Fibroblast of lung (primary cell): ENCODE measurements at regions not wholly inside any gene's neighbourhood (a gene's known extent, or its start where the extent isn't known, plus 50 kb on each side); places are given as distances from the start of the nearest gene placed in this dataset.

ENCODE experiments used
- DNase-seq, 2 donors: peaks; one replicate each; pipeline versions ENCODE4 v3.0.0 to v3.0.0-alpha.2; 2010; ENCODE audit warnings: low read depth in 2 of 2
- H2AFZ ChIP-seq: 2 replicates; pipeline ENCODE4 v1.5.1; 2012; ENCODE audit warnings: low read length, control low read depth, inconsistent platforms
- H3K27ac ChIP-seq: 2 replicates; pipeline ENCODE4 v1.5.1; 2011; ENCODE audit warnings: low read length, control low read depth; ENCODE audit not compliant: insufficient read depth
- H3K27me3 ChIP-seq: 2 replicates; pipeline ENCODE4 v1.5.1; 2011; ENCODE audit warnings: mild to moderate bottlenecking, low read length; ENCODE audit not compliant: control insufficient read depth, insufficient read depth
- H3K36me3 ChIP-seq: 2 replicates; pipeline ENCODE4 v1.5.1; 2011; ENCODE audit warnings: low read length; ENCODE audit not compliant: control insufficient read depth, insufficient read depth
- H3K4me1 ChIP-seq: 2 replicates; pipeline ENCODE4 v1.5.1; 2011; ENCODE audit warnings: low read length; ENCODE audit not compliant: control insufficient read depth, insufficient read depth; ENCODE audit errors: extremely low read depth
- H3K4me2 ChIP-seq: 2 replicates; pipeline ENCODE4 v1.5.1; 2011; ENCODE audit warnings: low read length, control low read depth; ENCODE audit not compliant: insufficient read depth; ENCODE audit errors: extremely low read depth
- H3K4me3 ChIP-seq, 4 experiments: fragments of 200-600 bp in 1 of 4; sonication (generic) in 1 of 4; replicated peaks in 1 of 4; 2 replicates each; pipeline ENCODE4 v1.5.1; 2011 to 2016; ENCODE audit warnings: low read length in 4 of 4, low read depth in 3 of 4, mild to moderate bottlenecking in 3 of 4, control low read depth in 2 of 4, inconsistent platforms in 1 of 4, mixed read lengths in 1 of 4; ENCODE audit not compliant: insufficient read depth in 1 of 4; ENCODE audit errors: control extremely low read depth in 1 of 4
- H3K79me2 ChIP-seq: 2 replicates; pipeline ENCODE4 v1.5.1; 2012; ENCODE audit warnings: mild to moderate bottlenecking, low read length, inconsistent platforms; ENCODE audit not compliant: control insufficient read depth, insufficient read depth
- H3K9ac ChIP-seq: 2 replicates; pipeline ENCODE4 v1.5.1; 2011; ENCODE audit warnings: mild to moderate bottlenecking, low read length, control low read depth; ENCODE audit not compliant: insufficient read depth
- H3K9me3 ChIP-seq: 2 replicates; pipeline ENCODE4 v1.5.1; 2012; ENCODE audit warnings: low read depth, low read length; ENCODE audit not compliant: control insufficient read depth, insufficient read depth
- H4K20me1 ChIP-seq: 2 replicates; pipeline ENCODE4 v1.5.1; 2011; ENCODE audit warnings: low read length; ENCODE audit not compliant: control insufficient read depth, insufficient read depth; ENCODE audit errors: extremely low read depth
- CTCF ChIP-seq, 2 donors: IDR thresholded peaks in 1 of 2; conservative IDR thresholded peaks in 1 of 2; 1 replicate in 1 of 2; 2 replicates in 1 of 2; pipeline ENCODE4 v1.5.1; 2011 to 2012; ENCODE audit warnings: low read length in 2 of 2, control low read depth in 1 of 2, inconsistent platforms in 1 of 2, low read depth in 1 of 2, mild to moderate bottlenecking in 1 of 2
- EZH2 ChIP-seq: IDR thresholded peaks from 2 replicates; pipeline ENCODE4 v1.5.1; 2012; ENCODE audit warnings: low read length, control low read depth, mild to moderate bottlenecking; ENCODE audit errors: missing control alignments

- TF ChIP-seq CTCF (conservative IDR thresholded peaks at IDR 0.05 in 1 of 2, IDR thresholded peaks at IDR 0.05 in 1 of 2; ENCODE audit: low read depth in 1 of 2, low read length in 2 of 2) (no peak), EZH2 (no peak)
- Histone ChIP-seq H3K36me3 (no peaks in the 10 kb centered on the region), H3K79me2 (no peaks in the 10 kb centered on the region)
Measured at GRCh38 chr6:148055419-148055818, 287.2 kb upstream of the SASH1 start.

GRCh38 chr6:148059869-148060268, 282.8 kb upstream of the SASH1 start:
- Histone ChIP-seq H3K9ac (no peak overlapping the region), H3K27ac (no peak overlapping the region)
- TF ChIP-seq EZH2 (no peak), CTCF (conservative IDR thresholded peaks at IDR 0.05 in 1 of 2, IDR thresholded peaks at IDR 0.05 in 1 of 2; ENCODE audit: low read depth in 1 of 2, low read length in 2 of 2) (no peak)

More at GRCh38 chr6:148055419-148055818, 287.2 kb upstream of the SASH1 start:
- no peak overlapping the region for H3K4me2 ChIP-seq
- H3K27me3 ChIP-seq, result no peaks in the 10 kb centered on the region
- H3K4me3 ChIP-seq, result no peak overlapping the region
- no peak overlapping the region for H3K27ac ChIP-seq
- no peak overlapping the region for H3K9ac ChIP-seq
- no peak overlapping the region for H2AFZ ChIP-seq
- no peak for DNase-seq
- H3K9me3 ChIP-seq, result no peaks in the 10 kb centered on the region
- H3K4me1 ChIP-seq, result no peaks in the 10 kb centered on the region
- no peaks in the 10 kb centered on the region for H4K20me1 ChIP-seq

GRCh38 chr6:148064406-148065134, 278.1 kb upstream of the SASH1 start:
- H3K27ac ChIP-seq, result no peak overlapping the region
- H3K9ac ChIP-seq, result no peak overlapping the region

More at GRCh38 chr6:148059869-148060268, 282.8 kb upstream of the SASH1 start:
- Histone ChIP-seq H3K9me3 (no peaks in the 10 kb centered on the region), H3K4me3 (no peak overlapping the region), H3K4me2 (no peak overlapping the region), H3K4me1 (no peaks in the 10 kb centered on the region), H3K36me3 (no peaks in the 10 kb centered on the region), H2AFZ (no peak overlapping the region), H3K27me3 (no peaks in the 10 kb centered on the region), H3K79me2 (no peaks in the 10 kb centered on the region), H4K20me1 (no peaks in the 10 kb centered on the region)
- DNase-seq, result no peak

More at GRCh38 chr6:148064406-148065134, 278.1 kb upstream of the SASH1 start:
- TF ChIP-seq CTCF (conservative IDR thresholded peaks at IDR 0.05 in 1 of 2, IDR thresholded peaks at IDR 0.05 in 1 of 2; ENCODE audit: low read depth in 1 of 2, low read length in 2 of 2) (no peak), EZH2 (no peak)
- Histone ChIP-seq H2AFZ (no peak overlapping the region), H3K4me2 (peak overlapping the region; percentile 13), H3K27me3 (no peaks in the 10 kb centered on the region), H3K79me2 (no peaks in the 10 kb centered on the region), H4K20me1 (no peaks in the 10 kb centered on the region), H3K9me3 (no peaks in the 10 kb centered on the region), H3K4me1 (no peaks in the 10 kb centered on the region), H3K36me3 (no peaks in the 10 kb centered on the region), H3K4me3 (no peak overlapping the region)
- DNase-seq, result peak; percentile 15 to 89
